ENCODE measurements at regions not wholly inside any gene's neighbourhood (a gene's known extent, or its start where the extent isn't known, plus 50 kb on each side); places are given as distances from the start of the nearest gene placed in this dataset.

GRCh38 chr21:16269476-16269875, 539.7 kb downstream of the USP25 start:
- ChIA-PET CTCF (no interaction called here), POLR2A (ENCODE audit: low non-redundant PET) (no interaction called here)
- intact Hi-C loops (cut with micrococcal nuclease; ENCODE audit: unreplicated experiment) = no loop called here
- BruUV-seq (replicated peaks) = no TSS peak
- TF ChIP-seq CTCF (conservative IDR thresholded peaks at IDR 0.05; ENCODE audit: low read depth, low read length) (no peak), EZH2 (IDR thresholded peaks at IDR 0.05; ENCODE audit: borderline replicate concordance, low read depth, low read length, poor library complexity, severe bottlenecking) (no peak)
- no peaks in the 10 kb centered on the region for H3K36me3 ChIP-seq (ENCODE audit: insufficient read depth, low read length, poor library complexity, severe bottlenecking)
- H3K4me1 ChIP-seq (ENCODE audit: insufficient read depth, low read length, poor library complexity, severe bottlenecking) = no peaks in the 10 kb centered on the region
- no peaks in the 10 kb centered on the region for H3K27me3 ChIP-seq (replicated peaks; ENCODE audit: insufficient read depth, low read depth, low read length, poor library complexity)
- DNase-seq (ENCODE audit: low spot score) = no peak
- H3K27ac ChIP-seq (ENCODE audit: low read depth, low read length, poor library complexity, severe bottlenecking) = no peak overlapping the region
- no peak overlapping the region for H3K4me3 ChIP-seq (ENCODE audit: low read depth, low read length, poor library complexity, severe bottlenecking)
- no peaks in the 10 kb centered on the region for H3K9me3 ChIP-seq (ENCODE audit: low read depth, low read length, poor library complexity, severe bottlenecking)

GRCh38 chr21:16279731-16280581, 550.2 kb downstream of the USP25 start:
- DNase-seq (ENCODE audit: low spot score) = no peak
- H3K9me3 ChIP-seq (ENCODE audit: low read depth, low read length, poor library complexity, severe bottlenecking) = no peaks in the 10 kb centered on the region
- no peak overlapping the region for H3K27ac ChIP-seq (ENCODE audit: low read depth, low read length, poor library complexity, severe bottlenecking)
- TF ChIP-seq CTCF (conservative IDR thresholded peaks at IDR 0.05; ENCODE audit: low read depth, low read length) = no peak
- no peak for TF ChIP-seq EZH2 (IDR thresholded peaks at IDR 0.05; ENCODE audit: borderline replicate concordance, low read depth, low read length, poor library complexity, severe bottlenecking)
- POLR2A ChIA-PET (ENCODE audit: low non-redundant PET) = no interaction called here
- no peaks in the 10 kb centered on the region for H3K4me1 ChIP-seq (ENCODE audit: insufficient read depth, low read length, poor library complexity, severe bottlenecking)
- intact Hi-C loops (cut with micrococcal nuclease; ENCODE audit: unreplicated experiment) = no loop called here
- BruUV-seq (replicated peaks) = no TSS peak
- no peaks in the 10 kb centered on the region for H3K27me3 ChIP-seq (replicated peaks; ENCODE audit: insufficient read depth, low read depth, low read length, poor library complexity)
- no peak overlapping the region for H3K4me3 ChIP-seq (ENCODE audit: low read depth, low read length, poor library complexity, severe bottlenecking)
- H3K36me3 ChIP-seq (ENCODE audit: insufficient read depth, low read length, poor library complexity, severe bottlenecking) = no peaks in the 10 kb centered on the region
- CTCF ChIA-PET = no interaction called here

GRCh38 chr21:16280686-16281091, 550.9 kb downstream of the USP25 start:
- no peak for DNase-seq (ENCODE audit: low spot score)
- no peak overlapping the region for H3K4me3 ChIP-seq (ENCODE audit: low read depth, low read length, poor library complexity, severe bottlenecking)
- ChIA-PET POLR2A (ENCODE audit: low non-redundant PET) (no interaction called here), CTCF (no interaction called here)
- TF ChIP-seq EZH2 (IDR thresholded peaks at IDR 0.05; ENCODE audit: borderline replicate concordance, low read depth, low read length, poor library complexity, severe bottlenecking) (no peak), CTCF (conservative IDR thresholded peaks at IDR 0.05; ENCODE audit: low read depth, low read length) (no peak)
- no peaks in the 10 kb centered on the region for H3K9me3 ChIP-seq (ENCODE audit: low read depth, low read length, poor library complexity, severe bottlenecking)
- intact Hi-C loops (cut with micrococcal nuclease; ENCODE audit: unreplicated experiment) = no loop called here
- H3K36me3 ChIP-seq (ENCODE audit: insufficient read depth, low read length, poor library complexity, severe bottlenecking) = no peaks in the 10 kb centered on the region
- no peak overlapping the region for H3K27ac ChIP-seq (ENCODE audit: low read depth, low read length, poor library complexity, severe bottlenecking)
- no TSS peak for BruUV-seq (replicated peaks)
- H3K4me1 ChIP-seq (ENCODE audit: insufficient read depth, low read length, poor library complexity, severe bottlenecking) = no peaks in the 10 kb centered on the region
- no peaks in the 10 kb centered on the region for H3K27me3 ChIP-seq (replicated peaks; ENCODE audit: insufficient read depth, low read depth, low read length, poor library complexity)

Measured in A673 (cell line).